Mesothelial cell of epicardium (in vitro differentiated cells): ENCODE measurements at regions not wholly inside any gene's neighbourhood (a gene's known extent, or its start where the extent isn't known, plus 50 kb on each side); places are given as distances from the start of the nearest gene placed in this dataset.

Source experiments
- DNase-seq, 2 experiments: peaks; one replicate each; pipeline ENCODE4 v3.0.0; 2021; ENCODE audit warnings: low spot score in 2 of 2; ENCODE audit not compliant: unreplicated experiment in 2 of 2
- H3K27ac Mint-ChIP-seq: 2 replicates; pipeline ENCODE4 v1.8.0; 2021; ENCODE audit warnings: mixed read lengths
- H3K27me3 Mint-ChIP-seq: 2 replicates; pipeline ENCODE4 v1.8.0; 2021; ENCODE audit warnings: low read depth, mixed read lengths
- H3K36me3 Mint-ChIP-seq: 2 replicates; pipeline ENCODE4 v1.8.0; 2021; ENCODE audit warnings: mixed read lengths
- H3K4me1 Mint-ChIP-seq: 2 replicates; pipeline ENCODE4 v1.8.0; 2021; ENCODE audit warnings: mixed read lengths
- H3K4me3 Mint-ChIP-seq: 2 replicates; pipeline ENCODE4 v1.8.0; 2021; ENCODE audit warnings: mild to moderate bottlenecking, moderate library complexity, mixed read lengths
- H3K9me3 Mint-ChIP-seq: 2 replicates; pipeline ENCODE4 v1.8.0; 2021; ENCODE audit warnings: mixed read lengths
- TF ChIP-seq, protein P1 (sequence below): fragments of 200-600 bp; sonication (generic); IDR thresholded peaks from one replicate; pipeline ENCODE4 v1.5.0; 2021; ENCODE audit warnings: antibody characterized with exemption; ENCODE audit not compliant: unreplicated experiment

DNA sequence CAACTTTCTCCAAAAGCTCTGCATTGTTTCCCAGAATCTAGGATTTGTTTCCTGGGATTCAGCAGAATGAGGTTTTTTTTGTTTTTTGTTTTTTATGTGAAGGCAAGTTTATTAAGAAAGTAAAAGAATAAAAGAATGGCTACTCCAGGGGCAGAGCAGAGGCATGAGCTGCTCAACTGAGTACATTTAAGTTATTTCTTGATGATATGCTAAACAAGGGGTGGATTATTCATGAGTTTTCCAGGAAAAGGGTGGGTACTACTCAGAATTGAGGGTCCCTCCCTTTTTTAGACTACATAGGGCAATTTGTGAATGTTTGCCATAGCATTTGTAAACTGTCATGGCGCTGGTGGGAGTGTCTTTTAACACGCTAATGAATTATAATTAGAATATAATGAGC lies 292.5 kb upstream of the SGK1 start:
- Mint-ChIP-seq H3K27ac (no peak overlapping the region), H3K27me3 (no peaks in the 10 kb centered on the region), H3K4me1 (no peaks in the 10 kb centered on the region), H3K9me3 (peaks cover 5% of the 10 kb centered on the region), H3K4me3 (no peak overlapping the region), H3K36me3 (no peaks in the 10 kb centered on the region)
- TF ChIP-seq, protein P1, sequence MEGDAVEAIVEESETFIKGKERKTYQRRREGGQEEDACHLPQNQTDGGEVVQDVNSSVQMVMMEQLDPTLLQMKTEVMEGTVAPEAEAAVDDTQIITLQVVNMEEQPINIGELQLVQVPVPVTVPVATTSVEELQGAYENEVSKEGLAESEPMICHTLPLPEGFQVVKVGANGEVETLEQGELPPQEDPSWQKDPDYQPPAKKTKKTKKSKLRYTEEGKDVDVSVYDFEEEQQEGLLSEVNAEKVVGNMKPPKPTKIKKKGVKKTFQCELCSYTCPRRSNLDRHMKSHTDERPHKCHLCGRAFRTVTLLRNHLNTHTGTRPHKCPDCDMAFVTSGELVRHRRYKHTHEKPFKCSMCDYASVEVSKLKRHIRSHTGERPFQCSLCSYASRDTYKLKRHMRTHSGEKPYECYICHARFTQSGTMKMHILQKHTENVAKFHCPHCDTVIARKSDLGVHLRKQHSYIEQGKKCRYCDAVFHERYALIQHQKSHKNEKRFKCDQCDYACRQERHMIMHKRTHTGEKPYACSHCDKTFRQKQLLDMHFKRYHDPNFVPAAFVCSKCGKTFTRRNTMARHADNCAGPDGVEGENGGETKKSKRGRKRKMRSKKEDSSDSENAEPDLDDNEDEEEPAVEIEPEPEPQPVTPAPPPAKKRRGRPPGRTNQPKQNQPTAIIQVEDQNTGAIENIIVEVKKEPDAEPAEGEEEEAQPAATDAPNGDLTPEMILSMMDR = no peak
- DNase-seq = no peak

DNA sequence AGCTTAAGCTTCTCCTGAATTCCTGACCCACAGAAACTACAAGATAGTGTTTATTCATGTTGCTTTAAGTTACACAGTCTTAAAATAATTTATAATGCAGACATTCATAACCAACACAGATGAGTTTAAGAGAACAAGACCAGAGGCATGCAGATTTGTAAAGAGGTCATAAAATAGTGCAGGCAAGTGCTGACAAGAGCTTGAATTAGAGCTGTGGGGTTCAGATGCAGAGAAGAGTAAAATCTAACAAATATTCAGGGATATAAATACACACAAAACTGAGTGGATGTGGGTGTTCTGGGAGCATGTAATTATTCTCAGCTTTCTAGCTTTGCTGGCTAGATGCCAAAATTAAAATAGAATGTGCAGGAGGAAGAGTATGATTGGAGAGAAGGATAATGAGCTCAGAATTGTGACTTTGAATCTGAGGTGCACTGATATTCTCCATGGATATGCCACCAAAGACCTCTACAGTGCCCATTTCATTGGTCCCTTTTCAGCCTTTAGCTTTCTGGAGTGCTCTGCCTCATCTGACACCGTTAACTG lies 291.9 kb upstream of the SGK1 start:
- peaks cover 4% of the 10 kb centered on the region for H3K9me3 Mint-ChIP-seq
- H3K4me1 Mint-ChIP-seq = no peaks in the 10 kb centered on the region
- DNase-seq = no peak
- H3K36me3 Mint-ChIP-seq = no peaks in the 10 kb centered on the region
- TF ChIP-seq, protein P1 = no peak
- no peak overlapping the region for H3K4me3 Mint-ChIP-seq
- no peaks in the 10 kb centered on the region for H3K27me3 Mint-ChIP-seq
- H3K27ac Mint-ChIP-seq = no peak overlapping the region

DNA sequence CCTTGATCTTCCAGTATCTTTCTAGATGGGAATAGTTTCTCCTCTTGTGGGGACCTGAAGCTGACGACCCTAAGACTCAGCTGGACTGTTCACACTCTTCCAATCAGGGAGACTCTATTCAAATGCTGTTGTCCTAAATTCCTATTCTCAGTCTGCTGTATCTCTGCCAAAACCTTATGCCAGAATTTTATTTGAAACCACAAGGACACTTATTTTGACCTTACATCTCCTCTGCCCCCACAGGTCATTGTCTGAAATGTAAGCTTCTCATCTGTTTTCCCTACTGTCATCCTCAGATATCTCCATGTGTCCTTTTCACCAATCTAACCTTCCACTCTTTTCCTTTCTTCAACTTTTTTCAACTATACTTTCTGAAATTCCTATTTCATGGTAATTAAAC lies 289.5 kb upstream of the SGK1 start:
- TF ChIP-seq, protein P1 = no peak
- no peak overlapping the region for H3K4me3 Mint-ChIP-seq
- H3K9me3 Mint-ChIP-seq = peaks cover 10% of the 10 kb centered on the region
- no peaks in the 10 kb centered on the region for H3K36me3 Mint-ChIP-seq
- no peaks in the 10 kb centered on the region for H3K27me3 Mint-ChIP-seq
- no peak overlapping the region for H3K27ac Mint-ChIP-seq
- H3K4me1 Mint-ChIP-seq = no peaks in the 10 kb centered on the region
- no peak for DNase-seq

DNA sequence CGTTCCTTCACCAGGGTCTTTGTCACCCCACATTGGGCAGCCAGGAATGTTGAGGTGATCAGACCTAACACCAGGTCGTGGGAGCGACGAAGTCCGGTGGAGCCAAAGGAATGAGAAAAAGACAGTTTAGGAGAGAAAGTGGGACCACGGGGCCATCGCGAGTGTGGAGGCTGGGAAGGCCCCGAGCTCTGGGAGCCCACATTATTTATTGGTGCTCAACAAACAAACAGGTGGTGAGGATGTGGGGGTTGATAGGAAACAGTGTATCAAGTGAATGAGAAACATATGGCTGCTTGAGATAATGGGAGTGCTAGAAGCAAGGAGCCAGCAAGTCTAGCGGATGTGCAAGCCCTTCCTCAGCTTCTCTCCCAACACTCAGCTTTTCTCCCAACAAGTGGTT lies 287.1 kb upstream of the SGK1 start:
- H3K4me1 Mint-ChIP-seq = peaks cover 5% of the 10 kb centered on the region
- DNase-seq = no peak
- H3K27me3 Mint-ChIP-seq = no peaks in the 10 kb centered on the region
- H3K27ac Mint-ChIP-seq = no peak overlapping the region
- TF ChIP-seq, protein P1 = no peak
- H3K4me3 Mint-ChIP-seq = no peak overlapping the region
- peaks cover 11% of the 10 kb centered on the region for H3K36me3 Mint-ChIP-seq
- peaks cover 29% of the 10 kb centered on the region for H3K9me3 Mint-ChIP-seq

DNA sequence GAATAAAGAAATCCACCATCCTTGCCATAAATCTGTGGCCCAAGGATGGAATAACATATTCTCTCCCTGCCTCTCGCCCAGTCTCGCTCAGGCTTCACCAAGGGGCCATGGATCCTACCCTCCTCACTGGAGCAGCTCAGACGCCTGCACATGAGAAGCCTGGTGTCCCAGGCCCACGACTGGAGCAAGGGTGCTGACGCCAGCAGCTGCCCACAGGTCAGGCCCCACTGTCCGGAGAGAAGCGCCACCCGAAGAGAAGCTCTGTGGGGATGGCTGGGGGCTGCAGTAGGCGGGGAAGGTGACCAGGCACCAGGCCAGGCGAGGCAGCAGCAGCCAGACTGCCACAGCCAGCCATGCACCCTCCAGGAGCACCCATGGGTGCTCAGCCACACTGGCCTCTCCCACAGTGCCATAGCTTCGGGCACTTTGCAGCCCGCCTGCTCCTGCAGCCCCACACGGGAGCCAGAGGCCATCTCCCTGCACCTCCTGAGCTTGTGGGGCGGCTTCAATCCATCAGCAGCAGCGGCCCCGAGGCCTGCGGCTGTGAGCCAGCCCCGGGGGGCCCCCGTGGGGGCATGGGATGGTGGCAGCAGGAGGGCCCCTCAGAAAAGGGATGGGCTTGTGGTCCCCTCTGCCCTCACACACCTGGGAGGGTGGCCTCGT lies 286.2 kb upstream of the SGK1 start:
- Mint-ChIP-seq H3K4me1 (peaks cover 5% of the 10 kb centered on the region), H3K36me3 (peaks cover 11% of the 10 kb centered on the region), H3K27ac (no peak overlapping the region), H3K27me3 (no peaks in the 10 kb centered on the region), H3K9me3 (peaks cover 30% of the 10 kb centered on the region), H3K4me3 (no peak overlapping the region)
- TF ChIP-seq, protein P1 = no peak
- DNase-seq = no peak
